Cardiac muscle cell (in vitro differentiated cells and primary cell): ENCODE measurements at regions not wholly inside any gene's neighbourhood (a gene's known extent, or its start where the extent isn't known, plus 50 kb on each side); places are given as distances from the start of the nearest gene placed in this dataset.

ENCODE experiments used
- DNase-seq, 2 donors: peaks; one replicate each; pipeline versions ENCODE4 v3.0.0 to v3.0.0-alpha.2; 2010 to 2017; ENCODE audit warnings: low read depth in 1 of 2, low spot score in 1 of 2
- H3K27ac ChIP-seq: fragments of 200-600 bp; sonication (generic); 2 replicates; pipeline ENCODE4 v1.5.1; 2016
- H3K27me3 ChIP-seq: fragments of 200-600 bp; sonication (generic); 2 replicates; pipeline ENCODE4 v1.6.0; 2016; ENCODE audit warnings: control low read depth
- H3K36me3 ChIP-seq: fragments of 200-600 bp; sonication (generic); 2 replicates; pipeline ENCODE4 v1.5.1; 2016; ENCODE audit warnings: control low read depth
- H3K4me1 ChIP-seq: fragments of 200-600 bp; sonication (generic); 2 replicates; pipeline ENCODE4 v1.8.1; 2017; ENCODE audit warnings: low read depth, mild to moderate bottlenecking, mixed run types
- H3K4me3 ChIP-seq: fragments of 200-600 bp; sonication (generic); 2 replicates; pipeline ENCODE4 v1.5.1; 2016; ENCODE audit warnings: mild to moderate bottlenecking
- H3K9me3 ChIP-seq: fragments of 200-600 bp; sonication (generic); 2 replicates; pipeline ENCODE4 v1.5.1; 2017; ENCODE audit warnings: low read depth, mild to moderate bottlenecking, control low read depth
- CTCF ChIP-seq: IDR thresholded peaks from 2 replicates; pipeline ENCODE4 v1.5.1; 2012; ENCODE audit warnings: low read depth, mild to moderate bottlenecking, low read length

GRCh38 chr4:136670265-136670664, 862.0 kb downstream of the PCDH18 start:
- H3K9me3 ChIP-seq: no peaks in the 10 kb centered on the region
- H3K27ac ChIP-seq: no peak overlapping the region
- TF ChIP-seq CTCF: no peak
- H3K4me3 ChIP-seq: no peak overlapping the region
- no peak for DNase-seq
- no peaks in the 10 kb centered on the region for H3K4me1 ChIP-seq
- H3K36me3 ChIP-seq: no peaks in the 10 kb centered on the region
- no peaks in the 10 kb centered on the region for H3K27me3 ChIP-seq

GRCh38 chr4:136664988-136665387, 867.3 kb downstream of the PCDH18 start:
- Histone ChIP-seq H3K27me3 (no peaks in the 10 kb centered on the region), H3K36me3 (no peaks in the 10 kb centered on the region), H3K9me3 (no peaks in the 10 kb centered on the region), H3K4me3 (no peak overlapping the region), H3K4me1 (no peaks in the 10 kb centered on the region), H3K27ac (no peak overlapping the region)
- TF ChIP-seq CTCF: no peak
- DNase-seq: no peak

- DNase-seq: no peak
- TF ChIP-seq CTCF: no peak
Observed at GRCh38 chr4:136662539-136662938, 869.8 kb downstream of the PCDH18 start.

GRCh38 chr4:136653640-136654406, 878.5 kb downstream of the PCDH18 start:
- H3K27ac ChIP-seq: no peak overlapping the region
- H3K4me3 ChIP-seq: no peak overlapping the region
- no peaks in the 10 kb centered on the region for H3K27me3 ChIP-seq
- H3K4me1 ChIP-seq: no peaks in the 10 kb centered on the region
- DNase-seq: no peak
- no peaks in the 10 kb centered on the region for H3K9me3 ChIP-seq
- H3K36me3 ChIP-seq: no peaks in the 10 kb centered on the region
- no peak for TF ChIP-seq CTCF

More at GRCh38 chr4:136662539-136662938, 869.8 kb downstream of the PCDH18 start:
- Histone ChIP-seq H3K4me1 (no peaks in the 10 kb centered on the region), H3K36me3 (no peaks in the 10 kb centered on the region), H3K4me3 (no peak overlapping the region), H3K9me3 (no peaks in the 10 kb centered on the region), H3K27ac (no peak overlapping the region), H3K27me3 (no peaks in the 10 kb centered on the region)

GRCh38 chr4:136651932-136652331, 880.4 kb downstream of the PCDH18 start:
- no peak for TF ChIP-seq CTCF
- no peaks in the 10 kb centered on the region for H3K36me3 ChIP-seq
- no peaks in the 10 kb centered on the region for H3K4me1 ChIP-seq
- H3K27me3 ChIP-seq: no peaks in the 10 kb centered on the region
- no peak for DNase-seq
- no peak overlapping the region for H3K4me3 ChIP-seq
- no peaks in the 10 kb centered on the region for H3K9me3 ChIP-seq
- no peak overlapping the region for H3K27ac ChIP-seq
